Testis (tissue), 2 donors: ENCODE measurements at regions not wholly inside any gene's neighbourhood (a gene's known extent, or its start where the extent isn't known, plus 50 kb on each side); places are given as distances from the start of the nearest gene placed in this dataset.

ENCODE experiments used
- DNase-seq: peaks from one replicate; pipeline ENCODE4 v3.0.0-alpha.2; 2019
- H3K27ac ChIP-seq, 2 donors: fragments of 200-600 bp; sonication (generic); one replicate each; pipeline ENCODE4 v1.5.1; 2019
- H3K27me3 ChIP-seq: fragments of 200-600 bp; sonication (generic); one replicate; pipeline ENCODE4 v1.5.1; 2019
- H3K36me3 ChIP-seq: fragments of 200-600 bp; sonication (generic); one replicate; pipeline ENCODE4 v1.5.1; 2017; ENCODE audit warnings: low read depth; ENCODE audit errors: missing control alignments
- H3K4me1 ChIP-seq: fragments of 200-600 bp; sonication (generic); one replicate; pipeline ENCODE4 v1.5.1; 2019
- H3K4me3 ChIP-seq, 2 donors: fragments of 200-600 bp; sonication (generic); one replicate each; pipeline ENCODE4 v1.5.1; 2017 to 2019
- H3K9me3 ChIP-seq: fragments of 200-600 bp; sonication (generic); one replicate; pipeline ENCODE4 v1.5.1; 2017
- CTCF ChIP-seq, 3 experiments: fragments of 450-650 bp in 2 of 3; fragments of 200-600 bp in 1 of 3; sonication (generic) in 1 of 3; IDR thresholded peaks; one replicate each; pipeline ENCODE4 v1.5.1; 2016 to 2019; ENCODE audit warnings: antibody characterized with exemption in 3 of 3, mild to moderate bottlenecking in 2 of 3, moderate library complexity in 1 of 3
- POLR2A ChIP-seq: fragments of 450-650 bp; IDR thresholded peaks from one replicate; pipeline ENCODE4 v1.6.1; 2017; ENCODE audit warnings: antibody characterized with exemption, mild to moderate bottlenecking, moderate library complexity
- WGBS, 2 donors: methylation state at CpG; one replicate each; pipeline ENCODE4 v1.1.5; 2018; 5-methylcytosine and 5-hydroxymethylcytosine counted together
- intact Hi-C: fragments of 100-400 bp; cut with DNase I; formaldehyde crosslinking; loops from one replicate; pipeline ENCODE4 v1.15.1; 2023; ENCODE audit warnings: low total_unique reads

DNA sequence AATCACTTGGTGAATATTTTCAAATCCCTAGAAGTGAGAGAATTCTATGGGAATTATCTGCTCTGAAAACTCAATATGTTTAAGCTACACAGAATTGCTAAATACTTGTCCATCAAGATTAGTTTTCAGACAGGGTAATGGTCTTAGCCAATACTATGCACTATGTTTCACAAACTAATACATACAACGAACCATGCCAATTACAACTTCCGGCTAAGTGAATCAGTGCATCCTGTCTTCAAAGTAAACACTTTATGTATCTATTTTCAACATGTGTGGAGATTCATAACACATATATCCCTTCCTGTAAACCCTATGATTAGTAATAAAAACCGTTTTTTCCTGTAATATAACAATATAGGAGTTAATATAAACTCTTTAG lies 181.5 kb downstream of the POSTN start:
- H3K4me3 ChIP-seq = no peak overlapping the region
- no peak for DNase-seq
- intact Hi-C loops = no loop called here

GRCh38 chr13:37416291-37417059 lies 182.1 kb downstream of the POSTN start:
- Histone ChIP-seq H3K4me3 (no peak overlapping the region), H3K36me3 (no peaks in the 10 kb centered on the region), H3K27ac (no peak overlapping the region), H3K4me1 (no peaks in the 10 kb centered on the region), H3K9me3 (no peaks in the 10 kb centered on the region), H3K27me3 (no peaks in the 10 kb centered on the region)
- 69 to 83% methylated on average over 2 of the region's 2 CpGs for whole genome bisulfite sequencing, 2 donors
- TF ChIP-seq POLR2A (no peak), CTCF (IDR thresholded peaks at IDR 0.05) (no peak)
- no peak for DNase-seq
- intact Hi-C loops = no loop called here

More for the DNA sequence above, 181.5 kb downstream of the POSTN start:
- Histone ChIP-seq H3K27me3 (no peaks in the 10 kb centered on the region), H3K4me1 (no peaks in the 10 kb centered on the region), H3K36me3 (no peaks in the 10 kb centered on the region), H3K27ac (no peak overlapping the region), H3K9me3 (no peaks in the 10 kb centered on the region)
- TF ChIP-seq POLR2A (no peak), CTCF (IDR thresholded peaks at IDR 0.05) (no peak)
- WGBS, 2 donors = 65% methylated on average over 3 of the region's 3 CpGs

DNA sequence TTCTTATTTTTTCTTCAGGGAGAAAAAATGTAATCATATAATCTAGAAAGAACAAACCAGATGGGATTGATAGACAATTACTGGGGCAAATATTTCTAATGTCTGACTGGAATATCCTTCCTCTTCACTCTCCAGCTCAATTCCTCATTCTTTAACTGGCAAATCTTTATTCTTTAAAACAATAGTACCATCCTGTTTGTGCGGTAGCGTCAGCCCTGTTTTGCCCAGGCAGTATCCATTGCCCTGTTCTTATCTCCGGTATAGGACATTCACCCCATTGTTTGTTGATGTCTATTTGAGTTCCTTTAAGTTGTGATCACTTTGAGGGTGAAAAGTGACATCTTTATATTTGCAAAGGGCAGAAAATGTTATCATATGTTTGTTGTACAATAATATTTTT lies 185.4 kb downstream of the POSTN start:
- Histone ChIP-seq H3K27ac (no peak overlapping the region), H3K27me3 (no peaks in the 10 kb centered on the region), H3K36me3 (no peaks in the 10 kb centered on the region), H3K9me3 (no peaks in the 10 kb centered on the region), H3K4me1 (no peaks in the 10 kb centered on the region), H3K4me3 (no peak overlapping the region)
- no peak for TF ChIP-seq CTCF (IDR thresholded peaks at IDR 0.05)
- no peak for TF ChIP-seq POLR2A
- WGBS, 2 donors = 79 to 87% methylated on average over 3 of the region's 3 CpGs
- intact Hi-C loops = no loop called here
- no peak for DNase-seq

- H3K27ac ChIP-seq = no peak overlapping the region
- DNase-seq = no peak
- H3K36me3 ChIP-seq = no peaks in the 10 kb centered on the region
- no peaks in the 10 kb centered on the region for H3K4me1 ChIP-seq
- TF ChIP-seq CTCF (IDR thresholded peaks at IDR 0.05) = no peak
- TF ChIP-seq POLR2A = no peak
- 89 to 94% methylated on average over 2 of the region's 2 CpGs for WGBS, 2 donors
- intact Hi-C loops = no loop called here
- no peak overlapping the region for H3K4me3 ChIP-seq
- H3K9me3 ChIP-seq = no peaks in the 10 kb centered on the region
- no peaks in the 10 kb centered on the region for H3K27me3 ChIP-seq
These were observed 186.2 kb downstream of the POSTN start for GRCh38 chr13:37412241-37412921.
